SKM-1 (cell line): ENCODE measurements at regions not wholly inside any gene's neighbourhood (a gene's known extent, or its start where the extent isn't known, plus 50 kb on each side); places are given as distances from the start of the nearest gene placed in this dataset.

Experiments
- DNase-seq: peaks from one replicate; lab custom pipeline; 2025; ENCODE audit not compliant: unreplicated experiment; lab: John Stamatoyannopoulos, UW

DNA sequence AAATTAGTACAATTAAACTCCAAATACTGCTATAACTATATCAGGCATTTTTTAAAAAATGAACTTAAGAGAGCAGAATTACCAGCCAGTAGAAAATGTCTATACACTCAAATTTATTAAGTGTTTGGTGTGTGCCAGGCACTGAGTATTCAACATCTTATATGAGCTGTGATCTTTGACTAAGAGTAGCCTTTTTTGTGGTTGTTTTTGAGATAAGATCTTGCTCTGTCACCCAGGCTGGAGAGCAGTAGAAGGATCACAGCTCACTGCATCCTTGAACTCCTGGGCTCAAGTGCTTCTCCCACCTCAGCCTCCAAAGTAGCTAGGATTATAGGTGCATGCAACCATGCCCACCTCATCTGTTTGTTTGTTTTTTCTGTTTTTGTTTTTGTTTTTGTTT, 102.5 kb upstream of the CELF2 start:
- no peak for DNase-seq

- DNase-seq: no peak
Measured at GRCh38 chr10:10917031-10917430, 100.6 kb upstream of the CELF2 start.

DNA sequence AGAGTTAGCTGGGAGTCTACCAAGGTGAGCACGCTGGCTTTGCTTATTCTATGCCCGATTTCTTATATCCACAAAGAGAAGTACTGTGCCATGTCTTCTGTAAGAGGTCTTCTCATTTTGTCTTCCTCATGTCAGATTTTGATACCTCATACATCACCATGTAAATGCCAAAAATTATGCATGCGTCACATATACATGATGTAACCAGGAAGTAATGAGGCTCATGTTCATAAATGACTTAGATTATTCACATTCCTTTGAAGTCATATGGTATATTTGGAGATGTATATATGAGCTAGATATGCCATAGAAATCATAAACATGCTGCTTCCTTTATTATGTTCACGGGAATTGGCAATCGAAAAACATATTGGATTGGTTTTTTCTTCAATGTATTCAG, 97.7 kb upstream of the CELF2 start:
- DNase-seq: no peak

DNA sequence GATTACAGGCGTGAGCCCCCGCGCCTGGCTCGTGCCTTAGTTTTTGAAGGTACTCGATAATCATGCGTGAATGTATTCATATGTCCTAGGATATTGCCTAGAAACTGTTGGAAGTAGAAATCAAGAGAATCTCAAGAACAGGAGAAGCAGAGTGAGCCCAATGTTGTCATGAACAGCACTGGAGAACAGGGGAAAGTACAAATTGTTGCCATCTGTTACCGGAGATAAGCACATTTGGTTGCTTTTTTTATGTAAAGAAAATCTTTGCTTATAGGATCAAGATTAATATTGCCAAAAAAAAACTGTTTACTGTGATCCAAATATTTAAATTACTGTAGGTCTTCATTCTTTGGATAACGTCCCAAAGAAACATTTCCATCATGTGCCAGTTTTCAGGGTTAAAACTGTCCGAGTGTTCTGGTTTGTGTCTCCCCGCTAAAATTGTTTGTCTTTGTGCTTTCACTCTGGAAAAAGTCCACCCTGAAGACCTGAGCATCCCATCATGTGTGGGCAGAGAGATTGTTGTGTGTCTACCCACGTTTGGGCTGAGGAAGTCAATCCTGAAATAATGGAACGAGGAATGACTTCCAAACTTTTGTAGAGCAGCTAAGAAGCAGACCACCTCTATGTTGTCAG, 95.7 kb upstream of the CELF2 start:
- DNase-seq: no peak

DNA sequence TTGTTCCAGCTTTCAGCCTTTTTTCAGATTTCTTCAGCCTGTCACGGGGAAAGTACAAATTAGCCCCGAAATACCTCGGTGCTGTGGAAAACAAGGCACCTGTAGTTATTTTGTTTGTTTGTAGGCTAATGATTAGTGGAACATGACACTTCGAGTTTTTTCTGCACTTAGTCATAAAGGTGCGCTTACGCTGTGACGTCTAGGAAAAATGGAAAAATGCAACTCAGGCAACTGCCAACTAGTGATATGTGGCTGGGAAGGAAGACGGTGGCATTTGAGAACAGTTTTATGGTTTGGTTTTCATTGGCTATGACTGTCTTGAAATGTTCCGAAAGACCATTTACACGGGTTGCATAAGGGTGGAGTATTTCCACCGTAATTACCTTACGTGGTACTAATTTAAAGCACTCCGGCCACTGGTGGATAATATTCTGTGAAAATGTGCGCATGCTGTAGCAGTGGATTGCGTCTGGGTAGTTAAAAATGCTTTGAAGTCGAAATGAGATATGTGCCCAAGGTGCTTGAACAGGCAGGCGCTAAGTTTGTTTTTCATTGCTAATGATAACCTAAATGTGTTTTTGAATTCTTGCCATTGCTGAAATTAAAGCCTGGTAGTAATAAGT, 94.5 kb upstream of the CELF2 start:
- DNase-seq: no peak

DNA sequence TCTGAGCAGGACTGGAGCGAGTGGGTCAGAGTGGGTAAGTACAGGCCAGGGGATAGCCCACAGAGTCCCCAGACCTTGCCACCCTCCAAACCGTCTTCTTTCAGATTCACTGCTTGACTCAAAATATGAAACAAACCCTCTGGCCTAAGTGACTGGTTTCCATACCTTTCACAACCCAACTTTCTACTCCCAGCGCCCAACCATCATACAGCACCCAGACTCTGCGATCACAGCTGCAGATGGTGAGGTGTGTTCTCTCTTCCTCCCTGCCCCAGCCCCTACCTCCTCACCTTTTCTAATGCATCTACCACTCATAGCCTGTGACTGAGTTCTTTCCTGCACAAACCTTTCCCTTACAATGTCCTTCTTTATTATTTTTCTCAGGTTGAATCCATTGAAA, 92.0 kb upstream of the CELF2 start:
- no peak for DNase-seq

DNA sequence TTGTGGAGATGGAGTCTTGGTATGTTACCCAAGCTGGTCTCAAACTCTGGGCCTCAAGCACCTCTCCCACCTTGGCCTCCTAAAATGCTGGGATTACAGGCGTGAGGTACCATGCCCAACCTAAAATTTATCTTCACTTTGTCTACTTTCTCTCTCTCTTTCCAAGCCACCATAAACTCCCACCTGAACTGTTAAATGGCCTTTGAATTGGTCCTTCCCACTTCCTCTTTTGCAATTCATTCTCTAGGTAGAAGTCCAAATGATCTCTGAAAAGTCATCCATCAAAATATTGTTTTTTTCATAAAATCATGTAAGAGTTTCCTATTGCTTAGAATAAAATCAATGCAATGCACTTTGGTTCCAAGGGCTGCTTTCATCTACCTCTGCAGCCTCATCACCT, 90.1 kb upstream of the CELF2 start:
- DNase-seq: no peak

GRCh38 chr10:10930979-10931743, 86.5 kb upstream of the CELF2 start:
- DNase-seq: no peak

DNA sequence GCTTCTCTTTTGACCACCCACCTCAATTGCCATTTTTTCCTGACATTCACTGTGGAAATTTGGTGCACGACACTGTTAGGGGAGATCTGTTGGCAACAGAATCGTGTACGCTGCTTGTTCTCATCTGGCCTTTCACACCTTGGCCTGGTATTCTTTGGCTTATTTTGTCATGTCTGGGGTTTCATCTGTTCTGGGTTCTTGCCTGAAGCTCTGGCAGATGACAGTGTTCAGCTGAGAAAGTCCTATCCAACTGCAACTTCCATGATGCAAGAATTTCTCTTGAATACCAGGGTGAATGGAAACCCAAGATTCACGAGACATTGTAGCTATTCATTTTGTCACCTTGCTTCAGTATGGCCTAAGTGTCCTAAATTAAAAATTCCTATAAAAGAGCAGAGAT, 82.6 kb upstream of the CELF2 start:
- no peak for DNase-seq

DNA sequence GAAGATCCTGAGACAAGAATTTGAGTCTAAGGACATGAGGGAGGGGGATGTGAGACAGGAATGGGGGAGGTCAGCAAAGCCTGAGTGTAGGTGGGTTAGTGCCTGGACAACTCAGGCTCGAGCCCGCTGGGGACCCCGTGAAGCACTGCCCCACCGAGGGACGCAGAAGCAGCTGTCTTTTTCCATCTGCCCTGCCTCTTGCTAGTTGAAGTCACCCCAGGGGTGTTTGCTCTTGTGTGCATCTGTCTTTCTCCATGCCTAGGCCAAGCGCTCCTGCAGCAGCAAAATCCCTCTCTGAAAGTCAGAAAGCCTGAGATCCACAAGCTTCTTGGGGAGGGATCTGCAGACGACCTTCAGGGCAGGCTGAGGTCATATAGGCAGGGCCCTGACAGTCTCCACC, 79.0 kb upstream of the CELF2 start:
- no peak for DNase-seq

DNA sequence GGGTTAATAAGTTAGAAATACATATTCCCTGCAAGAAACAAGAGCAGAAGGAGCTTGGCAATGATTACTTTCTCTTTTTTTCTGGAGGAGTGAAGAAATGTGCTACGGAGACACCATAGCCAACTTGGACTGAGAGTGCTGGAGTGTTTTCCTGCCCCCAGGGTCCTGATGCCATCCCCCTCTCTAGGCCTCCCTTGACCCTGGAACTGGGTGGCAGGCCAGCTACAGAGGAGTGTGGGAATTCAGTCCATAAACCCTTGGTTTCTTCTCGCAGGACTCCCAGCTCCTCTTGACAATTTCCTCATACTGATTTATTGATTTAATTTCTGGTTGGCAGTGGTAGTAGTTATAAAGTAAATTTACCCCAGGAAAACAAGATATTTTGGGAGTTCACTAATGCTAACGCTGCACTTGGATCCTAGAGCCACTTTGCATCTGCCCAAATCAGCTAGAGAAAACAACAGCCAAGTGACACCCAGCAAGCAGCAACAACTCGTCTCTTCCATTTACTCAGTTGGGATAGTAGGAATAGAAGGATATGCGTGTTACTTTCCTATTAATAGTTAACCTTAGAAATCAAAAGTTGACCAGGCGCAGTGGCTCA, 76.4 kb upstream of the CELF2 start:
- DNase-seq: no peak

- DNase-seq: no peak
Measured at GRCh38 chr10:10942441-10942840, 75.2 kb upstream of the CELF2 start.

- no peak for DNase-seq
Measured at GRCh38 chr10:10946081-10946480, 71.6 kb upstream of the CELF2 start.

DNA sequence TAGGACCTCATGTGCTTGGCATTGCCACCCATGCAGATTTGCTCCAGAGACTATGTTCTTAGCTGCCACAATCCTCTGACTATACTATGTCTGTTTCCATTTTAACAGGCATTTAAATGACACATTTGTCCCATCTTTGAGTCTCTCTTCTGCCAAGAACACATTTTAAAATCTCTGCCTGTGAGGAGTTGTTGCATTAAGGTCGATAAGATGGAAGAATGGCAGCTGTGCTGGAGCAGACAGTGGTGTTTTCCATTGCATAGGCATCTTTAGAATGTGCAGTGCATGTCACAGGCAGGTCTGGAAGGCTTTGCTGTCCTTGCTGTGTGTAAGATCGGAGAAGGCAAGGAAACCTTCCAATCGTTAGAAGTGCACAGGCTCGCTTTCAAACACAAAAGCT, 70.9 kb upstream of the CELF2 start:
- no peak for DNase-seq

DNA sequence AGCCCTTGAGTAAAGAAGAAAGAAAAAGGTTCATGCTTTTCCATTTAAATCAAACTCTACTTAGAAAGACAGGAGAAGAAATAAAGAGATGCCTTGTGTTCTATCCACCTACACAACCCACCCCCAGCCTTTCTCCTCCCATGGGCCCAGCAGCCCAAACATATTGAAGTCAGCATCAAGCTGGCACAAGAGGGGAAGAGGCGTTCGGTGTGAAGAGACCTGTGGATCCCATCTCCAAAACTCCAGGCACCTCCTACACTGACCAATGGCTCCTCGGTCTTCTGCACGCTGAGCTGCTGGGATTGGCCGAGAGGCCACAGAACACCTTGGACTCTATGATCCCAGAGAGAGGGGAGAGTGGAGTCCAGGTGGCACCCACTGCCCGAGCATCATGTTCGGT, 66.0 kb upstream of the CELF2 start:
- DNase-seq: no peak

GRCh38 chr10:10952800-10953199, 64.9 kb upstream of the CELF2 start:
- no peak for DNase-seq

GRCh38 chr10:10956681-10957542, 60.8 kb upstream of the CELF2 start:
- no peak for DNase-seq

- no peak for DNase-seq
Measured at GRCh38 chr10:10958041-10958440, 59.6 kb upstream of the CELF2 start.

DNA sequence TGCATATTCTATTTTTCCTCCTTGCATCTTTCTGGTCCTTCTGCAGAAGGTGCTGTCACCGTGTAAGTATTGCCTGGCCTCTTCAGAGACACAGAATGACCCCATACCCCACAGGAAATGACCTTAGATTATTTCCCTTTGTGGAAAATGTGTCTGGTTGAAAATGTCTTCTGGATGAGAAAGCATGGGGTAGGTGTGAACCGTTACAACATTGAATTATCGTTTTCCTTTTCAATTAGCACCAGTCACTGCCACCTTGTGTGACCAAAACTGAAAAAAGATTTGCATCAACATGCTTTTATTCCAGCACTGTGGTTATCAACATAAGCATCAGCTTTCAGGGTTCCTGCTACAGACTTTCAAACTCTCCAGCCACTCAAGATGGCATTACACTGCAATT, 58.0 kb upstream of the CELF2 start:
- DNase-seq: no peak

DNA sequence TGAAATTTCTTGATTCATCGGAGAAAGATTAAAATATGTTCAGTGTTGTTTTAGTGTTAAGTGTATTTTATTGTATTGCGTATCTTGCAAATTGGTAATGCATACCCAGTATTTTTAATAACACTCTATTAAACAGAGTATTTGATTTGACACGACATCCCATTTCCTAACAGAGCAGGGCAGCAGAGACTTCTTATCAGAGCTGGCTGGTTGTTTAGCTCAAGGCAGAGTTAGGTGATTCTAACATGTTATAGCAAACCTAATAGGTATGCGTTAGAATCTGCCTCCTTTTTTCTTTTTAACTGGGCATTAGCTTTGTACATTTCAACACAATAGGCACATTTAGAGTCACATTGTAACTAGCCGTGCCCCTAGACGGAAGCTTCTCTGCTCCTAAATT, 57.1 kb upstream of the CELF2 start:
- no peak for DNase-seq

GRCh38 chr10:10961072-10961471, 56.6 kb upstream of the CELF2 start:
- no peak for DNase-seq
